ENCODE measurements at regions not wholly inside any gene's neighbourhood (a gene's known extent, or its start where the extent isn't known, plus 50 kb on each side); places are given as distances from the start of the nearest gene placed in this dataset.

GRCh38 chr7:11970132-11970531, 138.1 kb upstream of the THSD7A start:
- ATAC-seq (no peak), DNase-seq (no peak)
- Histone ChIP-seq H3K27me3 (no peaks in the 10 kb centered on the region), H3K4me3 (no peak overlapping the region), H3K36me3 (no peaks in the 10 kb centered on the region), H3K4me1 (no peaks in the 10 kb centered on the region), H3K27ac (no peak overlapping the region), H3K9me3 (no peaks in the 10 kb centered on the region)
- WGBS (ENCODE audit: insufficient coverage, low coverage, low lambda C conversion rate, missing lambda C conversion rate), result 60% methylated on average over 3 of the region's 3 CpGs
- no peak for TF ChIP-seq POLR2A (IDR thresholded peaks at IDR 0.05)
- TF ChIP-seq, protein P1, sequence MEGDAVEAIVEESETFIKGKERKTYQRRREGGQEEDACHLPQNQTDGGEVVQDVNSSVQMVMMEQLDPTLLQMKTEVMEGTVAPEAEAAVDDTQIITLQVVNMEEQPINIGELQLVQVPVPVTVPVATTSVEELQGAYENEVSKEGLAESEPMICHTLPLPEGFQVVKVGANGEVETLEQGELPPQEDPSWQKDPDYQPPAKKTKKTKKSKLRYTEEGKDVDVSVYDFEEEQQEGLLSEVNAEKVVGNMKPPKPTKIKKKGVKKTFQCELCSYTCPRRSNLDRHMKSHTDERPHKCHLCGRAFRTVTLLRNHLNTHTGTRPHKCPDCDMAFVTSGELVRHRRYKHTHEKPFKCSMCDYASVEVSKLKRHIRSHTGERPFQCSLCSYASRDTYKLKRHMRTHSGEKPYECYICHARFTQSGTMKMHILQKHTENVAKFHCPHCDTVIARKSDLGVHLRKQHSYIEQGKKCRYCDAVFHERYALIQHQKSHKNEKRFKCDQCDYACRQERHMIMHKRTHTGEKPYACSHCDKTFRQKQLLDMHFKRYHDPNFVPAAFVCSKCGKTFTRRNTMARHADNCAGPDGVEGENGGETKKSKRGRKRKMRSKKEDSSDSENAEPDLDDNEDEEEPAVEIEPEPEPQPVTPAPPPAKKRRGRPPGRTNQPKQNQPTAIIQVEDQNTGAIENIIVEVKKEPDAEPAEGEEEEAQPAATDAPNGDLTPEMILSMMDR (IDR thresholded peaks at IDR 0.05), result no peak
- intact Hi-C loops (cut with DNase I), result no loop called here

DNA sequence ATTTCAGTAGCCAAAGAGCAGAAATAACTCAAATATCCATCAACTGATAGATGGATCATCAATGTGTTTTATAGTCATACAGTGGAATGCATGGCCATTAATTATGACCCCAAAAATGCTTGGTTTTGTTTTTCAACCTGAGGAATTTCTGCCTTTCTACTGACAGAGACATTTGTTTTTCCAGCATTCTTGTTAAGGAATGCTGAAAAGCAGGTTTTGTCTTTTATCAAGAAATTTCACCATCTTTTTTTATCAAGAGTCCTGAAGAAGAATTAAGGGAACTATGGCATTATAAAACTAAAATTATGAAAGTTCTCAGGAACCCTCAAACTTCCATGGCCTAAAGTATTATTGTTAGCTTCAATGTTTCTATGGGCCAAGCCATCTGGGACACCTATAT, 153.4 kb upstream of the THSD7A start:
- Histone ChIP-seq H3K4me1 (no peaks in the 10 kb centered on the region), H3K27me3 (no peaks in the 10 kb centered on the region), H3K27ac (no peak overlapping the region), H3K4me3 (no peak overlapping the region), H3K9me3 (no peaks in the 10 kb centered on the region), H3K36me3 (no peaks in the 10 kb centered on the region)
- TF ChIP-seq, protein P1 (IDR thresholded peaks at IDR 0.05), result no peak
- TF ChIP-seq POLR2A (IDR thresholded peaks at IDR 0.05), result no peak
- DNase-seq (no peak), ATAC-seq (no peak)
- intact Hi-C loops (cut with DNase I), result no loop called here

GRCh38 chr7:11985971-11986370, 154.0 kb upstream of the THSD7A start:
- Histone ChIP-seq H3K27ac (no peak overlapping the region), H3K36me3 (no peaks in the 10 kb centered on the region), H3K9me3 (no peaks in the 10 kb centered on the region), H3K4me1 (no peaks in the 10 kb centered on the region), H3K27me3 (no peaks in the 10 kb centered on the region), H3K4me3 (no peak overlapping the region)
- intact Hi-C loops (cut with DNase I), result no loop called here
- no peak for ATAC-seq
- no peak for DNase-seq
- TF ChIP-seq POLR2A (IDR thresholded peaks at IDR 0.05), result no peak
- TF ChIP-seq, protein P1 (IDR thresholded peaks at IDR 0.05), result no peak
- WGBS (ENCODE audit: insufficient coverage, low coverage, low lambda C conversion rate, missing lambda C conversion rate), result 29% methylated on average over 3 of the region's 3 CpGs

DNA sequence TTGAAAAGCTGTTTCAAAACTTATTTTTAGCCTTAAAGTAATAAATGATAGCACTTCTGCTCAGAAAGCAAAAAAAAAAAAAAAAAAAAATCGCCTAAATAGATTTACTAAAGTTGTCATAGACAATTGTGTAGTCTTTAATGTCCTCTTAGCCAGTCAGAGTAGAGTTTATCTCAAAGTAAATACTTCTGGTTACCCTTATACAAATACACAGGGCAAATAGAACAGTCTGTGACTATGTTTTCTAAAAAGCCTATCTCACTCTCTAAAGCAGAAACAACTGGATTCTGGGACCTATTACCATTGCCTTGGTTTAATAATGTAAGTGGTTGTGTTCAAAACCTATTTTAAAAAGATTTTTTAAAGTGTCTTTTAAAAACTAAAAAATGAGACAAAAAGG, 156.2 kb upstream of the THSD7A start:
- intact Hi-C loops (cut with DNase I), result no loop called here
- H3K27me3 ChIP-seq, result no peaks in the 10 kb centered on the region
- no peaks in the 10 kb centered on the region for H3K4me1 ChIP-seq
- no peaks in the 10 kb centered on the region for H3K9me3 ChIP-seq
- TF ChIP-seq, protein P1 (IDR thresholded peaks at IDR 0.05), result no peak
- no peak for TF ChIP-seq POLR2A (IDR thresholded peaks at IDR 0.05)
- DNase-seq (no peak), ATAC-seq (peak; percentile 51 to 74 (median 65))
- WGBS (ENCODE audit: insufficient coverage, low coverage, low lambda C conversion rate, missing lambda C conversion rate), result 13% methylated on average over 1 of the region's 1 CpG
- no peaks in the 10 kb centered on the region for H3K36me3 ChIP-seq
- no peak overlapping the region for H3K27ac ChIP-seq
- H3K4me3 ChIP-seq, result no peak overlapping the region

GRCh38 chr7:12002428-12002827, 170.4 kb upstream of the THSD7A start:
- H3K4me3 ChIP-seq, result no peak overlapping the region
- TF ChIP-seq POLR2A (IDR thresholded peaks at IDR 0.05), result no peak
- TF ChIP-seq, protein P1 (IDR thresholded peaks at IDR 0.05), result no peak
- DNase-seq, result no peak
- no peaks in the 10 kb centered on the region for H3K9me3 ChIP-seq
- H3K27ac ChIP-seq, result no peak overlapping the region
- 67% methylated on average over 1 of the region's 1 CpG for WGBS (ENCODE audit: insufficient coverage, low coverage, low lambda C conversion rate, missing lambda C conversion rate)
- no peaks in the 10 kb centered on the region for H3K27me3 ChIP-seq
- no peaks in the 10 kb centered on the region for H3K4me1 ChIP-seq
- intact Hi-C loops (cut with DNase I), result no loop called here
- ATAC-seq, result no peak
- no peaks in the 10 kb centered on the region for H3K36me3 ChIP-seq

All from right lobe of liver (tissue), 6 donors.